A673 (cell line): ENCODE measurements at regions not wholly inside any gene's neighbourhood (a gene's known extent, or its start where the extent isn't known, plus 50 kb on each side); places are given as distances from the start of the nearest gene placed in this dataset.

ENCODE experiments used
- BruUV-seq: library from RNA; stranded (reverse); fragments of 400-500 nt; replicated peaks from 2 replicates; lab custom pipeline; 2021; lab: Mats Ljungman, UMichigan
- CTCF ChIA-PET: fragments of 300-600 bp; sonication (Branson Sonifier 250); formaldehyde crosslinking; loops from one replicate; lab custom pipeline; 2022; ENCODE audit warnings: antibody characterized with exemption; lab: Charles Lee
- POLR2A ChIA-PET: fragments of 300-600 bp; sonication (Branson Sonifier 250); formaldehyde crosslinking; loops from one replicate; lab custom pipeline; 2022; ENCODE audit warnings: antibody characterized with exemption; ENCODE audit not compliant: low non-redundant PET; lab: Charles Lee
- DNase-seq: peaks from one replicate; pipeline ENCODE4 v3.0.0-alpha.2; 2015; ENCODE audit warnings: low spot score
- H3K27ac ChIP-seq: fragments of 200-600 bp; sonication (generic); 2 replicates; pipeline ENCODE4 v1.5.1; 2016; ENCODE audit warnings: mixed run types, low read depth, mild to moderate bottlenecking, mixed read lengths, antibody characterized with exemption, low read length; ENCODE audit not compliant: poor library complexity, severe bottlenecking
- H3K27me3 ChIP-seq: fragments of 200-600 bp; sonication (generic); replicated peaks from 2 replicates; pipeline ENCODE4 v1.6.1; 2017; ENCODE audit warnings: mixed run types, low read depth, mild to moderate bottlenecking, mixed read lengths, antibody characterized with exemption, low read length; ENCODE audit not compliant: insufficient read depth, poor library complexity
- H3K36me3 ChIP-seq: fragments of 200-600 bp; sonication (generic); 2 replicates; pipeline ENCODE4 v1.6.1; 2016; ENCODE audit warnings: mixed run types, mild to moderate bottlenecking, mixed read lengths, antibody characterized with exemption, low read length; ENCODE audit not compliant: insufficient read depth, poor library complexity, severe bottlenecking
- H3K4me1 ChIP-seq: fragments of 200-600 bp; sonication (generic); 2 replicates; pipeline ENCODE4 v1.6.1; 2017; ENCODE audit warnings: mixed run types, mild to moderate bottlenecking, mixed read lengths, antibody characterized with exemption, low read length; ENCODE audit not compliant: insufficient read depth, poor library complexity, severe bottlenecking
- H3K4me3 ChIP-seq: fragments of 200-600 bp; sonication (generic); 2 replicates; pipeline ENCODE4 v1.5.1; 2016; ENCODE audit warnings: low read depth, mixed run types, mild to moderate bottlenecking, mixed read lengths, low read length; ENCODE audit not compliant: poor library complexity, severe bottlenecking
- H3K9me3 ChIP-seq: fragments of 200-600 bp; sonication (generic); 2 replicates; pipeline ENCODE4 v1.6.1; 2016; ENCODE audit warnings: mixed run types, low read depth, mild to moderate bottlenecking, mixed read lengths, antibody characterized with exemption, low read length; ENCODE audit not compliant: poor library complexity, severe bottlenecking
- CTCF ChIP-seq: fragments of 300-800, 200-600 bp; sonication (generic); conservative IDR thresholded peaks from 2 replicates; pipeline ENCODE4 v1.5.1; 2017; ENCODE audit warnings: low read depth, mild to moderate bottlenecking, antibody characterized with exemption, low read length, moderate library complexity, mixed read lengths
- EZH2 ChIP-seq: fragments of 200-600 bp; sonication (generic); IDR thresholded peaks from 2 replicates; pipeline ENCODE4 v1.6.1; 2017; ENCODE audit warnings: borderline replicate concordance, low read depth, mild to moderate bottlenecking, mixed read lengths, antibody characterized with exemption, low read length; ENCODE audit not compliant: poor library complexity, severe bottlenecking
- intact Hi-C: fragments of 100-400 bp; cut with micrococcal nuclease; formaldehyde crosslinking; loops from one replicate; pipeline ENCODE4 v1.10.0; 2022; ENCODE audit not compliant: unreplicated experiment

DNA sequence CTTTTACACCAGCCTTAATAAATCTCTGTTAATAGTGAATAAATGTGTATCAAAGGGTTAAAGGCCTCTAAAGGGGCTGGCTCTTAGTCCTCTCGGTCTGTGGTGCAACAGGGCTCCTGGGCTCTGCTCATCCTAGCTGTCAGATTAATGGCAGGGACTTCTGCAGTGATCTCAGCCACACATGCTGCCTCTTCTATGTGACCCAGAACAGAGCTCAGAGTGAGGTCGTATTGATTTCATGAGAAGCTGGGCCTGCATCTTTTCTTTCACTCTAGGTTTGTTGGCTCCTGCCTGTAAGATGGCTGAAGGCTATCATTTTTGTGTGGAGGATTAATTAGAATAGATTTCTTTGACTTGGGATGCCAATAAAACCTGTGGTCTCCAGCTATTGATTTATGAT, 165.0 kb upstream of the GLRA1 start:
- no peaks in the 10 kb centered on the region for H3K4me1 ChIP-seq
- POLR2A ChIA-PET, result no interaction called here
- no peaks in the 10 kb centered on the region for H3K27me3 ChIP-seq
- intact Hi-C loops, result no loop called here
- TF ChIP-seq CTCF, result no peak
- no peaks in the 10 kb centered on the region for H3K9me3 ChIP-seq
- CTCF ChIA-PET, result interaction anchor here (0.6 kb wide), 1 partner anchor 101 kb away, joined by 12 read pairs; no protein-coding TSS in a partner anchor
- H3K4me3 ChIP-seq, result no peak overlapping the region
- H3K27ac ChIP-seq, result no peak overlapping the region
- no TSS peak for BruUV-seq
- no peak for DNase-seq
- H3K36me3 ChIP-seq, result no peaks in the 10 kb centered on the region

DNA sequence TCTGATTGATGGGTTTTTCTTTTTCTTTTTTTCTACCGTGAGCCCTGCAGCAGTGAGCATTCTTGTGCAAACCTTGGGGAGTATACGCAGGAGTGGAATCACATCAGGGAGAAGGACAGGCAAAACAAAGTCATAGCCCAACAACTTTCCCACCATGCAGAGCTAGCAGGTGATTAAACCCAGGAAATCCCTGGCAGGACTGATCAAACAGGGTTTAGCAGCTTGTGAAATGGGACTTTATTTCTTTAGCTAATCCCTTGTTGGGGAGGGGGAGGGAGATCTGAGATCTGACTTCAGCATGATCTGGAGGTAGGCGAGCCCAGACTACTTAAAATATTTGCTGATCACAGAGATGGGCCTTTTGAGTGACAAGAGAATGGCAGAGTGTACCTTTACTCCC, 162.0 kb upstream of the GLRA1 start:
- Histone ChIP-seq H3K9me3 (no peaks in the 10 kb centered on the region), H3K4me3 (no peak overlapping the region), H3K36me3 (no peaks in the 10 kb centered on the region), H3K27ac (no peak overlapping the region), H3K4me1 (no peaks in the 10 kb centered on the region), H3K27me3 (peaks cover 5% of the 10 kb centered on the region)
- intact Hi-C loops, result no loop called here
- POLR2A ChIA-PET, result no interaction called here
- TF ChIP-seq EZH2 (no peak), CTCF (no peak)
- DNase-seq, result no peak
- BruUV-seq, result no TSS peak
- CTCF ChIA-PET, result no interaction called here

- Histone ChIP-seq H3K9me3 (no peaks in the 10 kb centered on the region), H3K36me3 (no peaks in the 10 kb centered on the region), H3K27ac (no peak overlapping the region), H3K4me1 (no peaks in the 10 kb centered on the region), H3K27me3 (peaks cover 5% of the 10 kb centered on the region), H3K4me3 (no peak overlapping the region)
- TF ChIP-seq CTCF, result no peak
- no peak for TF ChIP-seq EZH2
- DNase-seq, result no peak
- intact Hi-C loops, result no loop called here
- ChIA-PET POLR2A (no interaction called here), CTCF (no interaction called here)
- no TSS peak for BruUV-seq
Measured at GRCh38 chr5:152084476-152084875, 159.8 kb upstream of the GLRA1 start.
